Right cardiac atrium (tissue), 5 donors: ENCODE measurements at regions not wholly inside any gene's neighbourhood (a gene's known extent, or its start where the extent isn't known, plus 50 kb on each side); places are given as distances from the start of the nearest gene placed in this dataset.
"Not testable (repeated sequence)": the region's sequence is repeated elsewhere in the genome, so short reads cannot be mapped to it uniquely, and the experiment has no call there.

Source experiments
- ATAC-seq, 2 donors: fragments of 200-7000 bp; cut with Tn5 transposase; one replicate each; pipeline versions ENCODE4 v1.8.0 to v1.9.1; 2020; ENCODE audit warnings: moderate library complexity in 2 of 2, mild to moderate bottlenecking in 1 of 2
- DNase-seq, 3 donors: peaks; one replicate each; pipeline ENCODE4 v3.0.0-alpha.2; 2020
- H3K27ac ChIP-seq: one replicate; pipeline ENCODE4 v1.5.1; 2013; ENCODE audit warnings: mild to moderate bottlenecking, low read length, control low read depth, moderate library complexity
- H3K27me3 ChIP-seq: one replicate; pipeline ENCODE4 v1.6.1; 2013; ENCODE audit not compliant: control insufficient read depth, insufficient read depth
- H3K4me1 ChIP-seq: one replicate; pipeline ENCODE4 v1.6.1; 2013; ENCODE audit warnings: low read length; ENCODE audit not compliant: control insufficient read depth, insufficient read depth
- H3K4me3 ChIP-seq: one replicate; pipeline ENCODE4 v1.5.1; 2013; ENCODE audit warnings: low read length, control low read depth
- H3K9me3 ChIP-seq: one replicate; pipeline ENCODE4 v1.6.1; 2013; ENCODE audit warnings: low read length; ENCODE audit not compliant: control insufficient read depth
- whole genome bisulfite sequencing: extraction: QIAGEN DNeasy Blood & Tissue Kit; methylation state at CpG from one replicate; pipeline ENCODE4 v1.1.7; 2013; 5-methylcytosine and 5-hydroxymethylcytosine counted together
- intact Hi-C, 4 donors: fragments of 100-400 bp; cut with DNase I; formaldehyde crosslinking; loops; one replicate each; pipeline versions ENCODE4 v1.11.0 to v1.14.0; 2022 to 2023
- donor health status: healthy with polysubstance abuse.
- donor health status: DM: no; HTN: yes; CAD: no.
- donor health status: DM: no; HTN: no; CAD: no.
- donor health status: DM: no; HTN: yes; CAD: no; lungs with severe emphysema.
- donor health status: DM: yes; HTN: yes; CAD: no.

GRCh38 chr7:136495081-136495480 lies 373.4 kb upstream of the CHRM2 start:
- Histone ChIP-seq H3K4me1 (no peaks in the 10 kb centered on the region), H3K27me3 (no peaks in the 10 kb centered on the region), H3K4me3 (no peak overlapping the region), H3K9me3 (no peaks in the 10 kb centered on the region), H3K27ac (no peak overlapping the region)
- intact Hi-C loops, result no loop called here
- WGBS, result 60% methylated on average over 4 of the region's 4 CpGs
- ATAC-seq (no peak), DNase-seq (no peak)

- intact Hi-C loops, result no loop called here
- no peaks in the 10 kb centered on the region for H3K9me3 ChIP-seq
- no peak overlapping the region for H3K4me3 ChIP-seq
- no peak overlapping the region for H3K27ac ChIP-seq
- no peak for DNase-seq
- no peak for ATAC-seq
- no peaks in the 10 kb centered on the region for H3K27me3 ChIP-seq
- 67% methylated on average over 4 of the region's 4 CpGs for WGBS
- no peaks in the 10 kb centered on the region for H3K4me1 ChIP-seq
Observed at GRCh38 chr7:136492366-136492765, 376.1 kb upstream of the CHRM2 start.

- H3K27me3 ChIP-seq, result no peaks in the 10 kb centered on the region
- H3K4me1 ChIP-seq, result no peaks in the 10 kb centered on the region
- DNase-seq (no peak), ATAC-seq (no peak)
- H3K27ac ChIP-seq, result no peak overlapping the region
- H3K9me3 ChIP-seq, result no peaks in the 10 kb centered on the region
- H3K4me3 ChIP-seq, result no peak overlapping the region
- intact Hi-C loops, result no loop called here
Observed at GRCh38 chr7:136489808-136490207, 378.6 kb upstream of the CHRM2 start.

- H3K27ac ChIP-seq, result no peak overlapping the region
- intact Hi-C loops, result no loop called here
- H3K4me1 ChIP-seq, result no peaks in the 10 kb centered on the region
- ATAC-seq, result no peak
- H3K9me3 ChIP-seq, result no peaks in the 10 kb centered on the region
- WGBS, result 27% methylated on average over 4 of the region's 4 CpGs
- DNase-seq, result no peak
- no peak overlapping the region for H3K4me3 ChIP-seq
- H3K27me3 ChIP-seq, result no peaks in the 10 kb centered on the region
Observed at GRCh38 chr7:136480901-136481300, 387.6 kb upstream of the CHRM2 start.

- 59% methylated on average over 2 of the region's 2 CpGs for WGBS
- intact Hi-C loops, result no loop called here
- no peaks in the 10 kb centered on the region for H3K4me1 ChIP-seq
Observed at GRCh38 chr7:136479922-136480321, 388.5 kb upstream of the CHRM2 start.

GRCh38 chr7:136470179-136470578 lies 398.3 kb upstream of the CHRM2 start:
- H3K4me3 ChIP-seq, result no peak overlapping the region
- WGBS, result 89% methylated on average over 1 of the region's 1 CpG
- no peaks in the 10 kb centered on the region for H3K9me3 ChIP-seq
- H3K27me3 ChIP-seq, result no peaks in the 10 kb centered on the region
- intact Hi-C loops, result no loop called here
- H3K27ac ChIP-seq, result no peak overlapping the region
- ATAC-seq, result no peak
- DNase-seq, result no peak
- no peaks in the 10 kb centered on the region for H3K4me1 ChIP-seq

More at GRCh38 chr7:136479922-136480321, 388.5 kb upstream of the CHRM2 start:
- no peaks in the 10 kb centered on the region for H3K9me3 ChIP-seq
- no peaks in the 10 kb centered on the region for H3K27me3 ChIP-seq
- no peak for DNase-seq
- H3K4me3 ChIP-seq, result no peak overlapping the region
- H3K27ac ChIP-seq, result no peak overlapping the region
- ATAC-seq, result no peak

GRCh38 chr7:136452949-136453348 lies 415.5 kb upstream of the CHRM2 start:
- Histone ChIP-seq H3K27me3 (no peaks in the 10 kb centered on the region), H3K4me1 (no peaks in the 10 kb centered on the region), H3K4me3 (no peak overlapping the region), H3K9me3 (no peaks in the 10 kb centered on the region), H3K27ac (no peak overlapping the region)
- intact Hi-C loops, result no loop called here
- no peak for ATAC-seq
- WGBS, result 84% methylated on average over 3 of the region's 3 CpGs
- no peak for DNase-seq

- Histone ChIP-seq H3K9me3 (no peaks in the 10 kb centered on the region), H3K27ac (no peak overlapping the region), H3K27me3 (no peaks in the 10 kb centered on the region), H3K4me3 (no peak overlapping the region), H3K4me1 (no peaks in the 10 kb centered on the region)
- ATAC-seq (no peak), DNase-seq (no peak)
- intact Hi-C loops, result no loop called here
Observed at GRCh38 chr7:136446751-136447150, 421.7 kb upstream of the CHRM2 start.

GRCh38 chr7:136441835-136442234 lies 426.6 kb upstream of the CHRM2 start:
- intact Hi-C loops, result no loop called here

GRCh38 chr7:136431736-136432135 lies 436.7 kb upstream of the CHRM2 start:
- H3K27me3 ChIP-seq, ATAC-seq, H3K4me3 ChIP-seq, H3K9me3 ChIP-seq, H3K27ac ChIP-seq, H3K4me1 ChIP-seq, intact Hi-C loops: not testable (repeated sequence)
- DNase-seq, result peak in 1 of 3 donors; percentile 18
- WGBS, result 85% methylated on average over 3 of the region's 3 CpGs

More at GRCh38 chr7:136441835-136442234, 426.6 kb upstream of the CHRM2 start:
- Histone ChIP-seq H3K4me1 (no peaks in the 10 kb centered on the region), H3K9me3 (no peaks in the 10 kb centered on the region), H3K4me3 (no peak overlapping the region), H3K27me3 (no peaks in the 10 kb centered on the region), H3K27ac (no peak overlapping the region)
- 75% methylated on average over 3 of the region's 3 CpGs for WGBS
- DNase-seq, result no peak
- no peak for ATAC-seq

GRCh38 chr7:136424058-136424457 lies 444.4 kb upstream of the CHRM2 start:
- no peak for DNase-seq
- intact Hi-C loops, result no loop called here
- Histone ChIP-seq H3K27ac (no peak overlapping the region), H3K4me1 (no peaks in the 10 kb centered on the region), H3K9me3 (no peaks in the 10 kb centered on the region), H3K4me3 (no peak overlapping the region), H3K27me3 (no peaks in the 10 kb centered on the region)
- ATAC-seq, result no peak

GRCh38 chr7:136419740-136420139 lies 442.6 kb upstream of the MTPN start:
- H3K4me3 ChIP-seq, H3K9me3 ChIP-seq, DNase-seq, H3K27ac ChIP-seq, H3K4me1 ChIP-seq, H3K27me3 ChIP-seq, ATAC-seq, intact Hi-C loops: not testable (repeated sequence)
- WGBS, result 87% methylated on average over 10 of the region's 21 CpGs
